A549 (cell line): ENCODE measurements at regions not wholly inside any gene's neighbourhood (a gene's known extent, or its start where the extent isn't known, plus 50 kb on each side); places are given as distances from the start of the nearest gene placed in this dataset.

Experiments used
- ATAC-seq, 2 experiments: fragments of 200-7000 bp in 1 of 2; fragments of >200 bp in 1 of 2; cut with Nextera tagmentation in 1 of 2; cut with Tn5 transposase in 1 of 2; 3 replicates each; pipeline versions ENCODE4 v1.8.0 to v1.9.1; 2018 to 2020; ENCODE audit warnings: mild to moderate bottlenecking in 1 of 2, moderate library complexity in 1 of 2
- CTCF ChIA-PET: fragments of 300-600 bp; sonication (Branson Sonifier 250); formaldehyde crosslinking; extraction: SDS; loops from one replicate; lab custom pipeline; 2021; ENCODE audit warnings: antibody characterized with exemption, inconsistent platforms; lab: Yijun Ruan, JAX
- POLR2A ChIA-PET: fragments of 350-600 bp; formaldehyde crosslinking; extraction: SDS; loops from one replicate; lab custom pipeline; 2021; ENCODE audit warnings: antibody characterized with exemption, inconsistent platforms; lab: Yijun Ruan, JAX
- DNase-seq, 2 experiments: peaks; one replicate each; pipeline versions ENCODE4 v3.0.0 to v3.0.0-alpha.2; 2011 to 2016; ENCODE audit warnings: low read depth in 1 of 2, low spot score in 1 of 2
- FAIRE-seq: peaks from 2 replicates; lab custom pipeline; 2011; peaks lifted over from hg19 to GRCh38; lab: Jason Lieb, UNC
- H3K27ac ChIP-seq, 2 experiments: fragments of >200 bp; sonication (Bioruptor Twin); formaldehyde crosslinking; 3 replicates each; pipeline ENCODE4 v1.5.1; 2016 to 2017
- H3K4me1 ChIP-seq: fragments of >200 bp; sonication (Bioruptor Twin); formaldehyde crosslinking; 3 replicates; pipeline ENCODE4 v1.6.1; 2016
- H3K4me2 ChIP-seq: fragments of >200 bp; sonication (Bioruptor Twin); formaldehyde crosslinking; 3 replicates; pipeline ENCODE4 v1.6.1; 2016
- H3K4me3 ChIP-seq: fragments of >200 bp; sonication (Bioruptor Twin); formaldehyde crosslinking; 3 replicates; pipeline ENCODE4 v1.5.1; 2016
- H3K9me3 ChIP-seq: fragments of >200 bp; sonication (Bioruptor Twin); formaldehyde crosslinking; 3 replicates; pipeline ENCODE4 v1.6.1; 2016
- CBX8 ChIP-seq: fragments of 200-600 bp; sonication (generic); IDR thresholded peaks from 2 replicates; pipeline ENCODE4 v1.6.1; 2016
- CEBPB ChIP-seq, 2 experiments: fragments of >200 bp in 1 of 2; sonication (Bioruptor Twin) in 1 of 2; formaldehyde crosslinking in 1 of 2; IDR thresholded peaks; 2 replicates each; pipeline ENCODE4 v1.6.1; 2012 to 2016
- CHD2 ChIP-seq: fragments of 150-350 bp; IDR thresholded peaks from 2 replicates; pipeline ENCODE4 v1.6.1; 2014; ENCODE audit warnings: low read length; ENCODE audit not compliant: partially characterized antibody
- CHD4 ChIP-seq: fragments of 200-600 bp; sonication (generic); IDR thresholded peaks from 2 replicates; pipeline ENCODE4 v1.6.1; 2016; ENCODE audit warnings: antibody characterized with exemption, mild to moderate bottlenecking, borderline replicate concordance
- E2F6 ChIP-seq: IDR thresholded peaks from 2 replicates; pipeline ENCODE4 v1.6.1; 2012; ENCODE audit warnings: low read depth, borderline replicate concordance
- EHF ChIP-seq: fragments of 250-450 bp; sonication (Bioruptor Pico); IDR thresholded peaks from 2 replicates; pipeline ENCODE4 v1.5.0; 2020; ENCODE audit warnings: mild to moderate bottlenecking
- ESRRA ChIP-seq: fragments of 150-350 bp; IDR thresholded peaks from 2 replicates; pipeline ENCODE4 v1.6.1; 2014; ENCODE audit warnings: mild to moderate bottlenecking, low read length, borderline replicate concordance
- FOSL2 ChIP-seq, 2 experiments: fragments of 450-650 bp in 1 of 2; fragments of >200 bp in 1 of 2; sonication (Bioruptor Twin) in 1 of 2; formaldehyde crosslinking; IDR thresholded peaks; 2 replicates each; pipeline versions ENCODE4 v1.5.0 to v1.6.1; 2016 to 2020; ENCODE audit warnings: mild to moderate bottlenecking in 1 of 2, moderate library complexity in 1 of 2
- FOXS1 ChIP-seq: fragments of 250-450 bp; sonication (Bioruptor Pico); IDR thresholded peaks from 2 replicates; pipeline ENCODE4 v1.5.0; 2020; ENCODE audit warnings: mild to moderate bottlenecking, moderate library complexity
- GATA3 ChIP-seq: IDR thresholded peaks from 2 replicates; pipeline ENCODE4 v1.6.1; 2012; ENCODE audit warnings: borderline replicate concordance
- KDM1A ChIP-seq: fragments of 200-600 bp; sonication (generic); IDR thresholded peaks from 2 replicates; pipeline ENCODE4 v1.6.1; 2016; ENCODE audit warnings: low read depth, mild to moderate bottlenecking
- KDM5A ChIP-seq: fragments of 200-600 bp; sonication (generic); IDR thresholded peaks from 2 replicates; pipeline ENCODE4 v1.6.1; 2016; ENCODE audit warnings: antibody characterized with exemption, mild to moderate bottlenecking
- MAZ ChIP-seq: fragments of 150-350 bp; IDR thresholded peaks from 2 replicates; pipeline ENCODE4 v1.6.1; 2014; ENCODE audit warnings: antibody characterized with exemption, low read depth, low read length, borderline replicate concordance
- MYC ChIP-seq: IDR thresholded peaks from 2 replicates; pipeline ENCODE4 v1.6.1; 2012; ENCODE audit warnings: mild to moderate bottlenecking, inconsistent platforms, low read length, improper control_type of control experiment, borderline replicate concordance
- PHF8 ChIP-seq: fragments of 200-600 bp; sonication (generic); IDR thresholded peaks from 2 replicates; pipeline ENCODE4 v1.6.1; 2016; ENCODE audit warnings: low read depth, mild to moderate bottlenecking, antibody characterized with exemption, moderate library complexity, borderline replicate concordance
- RAD21 ChIP-seq, 2 experiments: fragments of >200 bp in 1 of 2; sonication (Bioruptor Twin) in 1 of 2; formaldehyde crosslinking in 1 of 2; IDR thresholded peaks in 1 of 2; conservative IDR thresholded peaks in 1 of 2; 2 replicates in 1 of 2; 3 replicates in 1 of 2; pipeline ENCODE4 v1.6.1; 2012 to 2018; ENCODE audit warnings: inconsistent platforms in 1 of 2
- RNF2 ChIP-seq: fragments of 200-600 bp; sonication (generic); IDR thresholded peaks from 2 replicates; pipeline ENCODE4 v1.6.1; 2016; ENCODE audit warnings: low read depth, mild to moderate bottlenecking, antibody characterized with exemption, moderate library complexity, borderline replicate concordance
- TP53 ChIP-seq: fragments of 250-450 bp; sonication (Bioruptor Pico); IDR thresholded peaks from 2 replicates; pipeline ENCODE4 v1.5.0; 2021; ENCODE audit warnings: mild to moderate bottlenecking, moderate library complexity
- ZC3H11A ChIP-seq: fragments of 450-650 bp; IDR thresholded peaks from 2 replicates; pipeline ENCODE4 v1.6.1; 2014; ENCODE audit warnings: antibody characterized with exemption, mild to moderate bottlenecking
- ZFP36 ChIP-seq: fragments of 450-650 bp; IDR thresholded peaks from 2 replicates; pipeline ENCODE4 v1.6.1; 2014; ENCODE audit warnings: borderline replicate concordance; ENCODE audit not compliant: partially characterized antibody
- WGBS: methylation state at CpG from one replicate; pipeline ENCODE4 v1.1.6; 2017; ENCODE audit errors: missing lambda C conversion rate; 5-methylcytosine and 5-hydroxymethylcytosine counted together
- TF ChIP-seq, protein P1 (sequence below): fragments of 250-450 bp; sonication (Bioruptor Pico); IDR thresholded peaks from 2 replicates; pipeline ENCODE4 v1.5.0; 2021; ENCODE audit warnings: mild to moderate bottlenecking, moderate library complexity, borderline replicate concordance
- TF ChIP-seq, protein P2 (sequence below): IDR thresholded peaks from 2 replicates; pipeline ENCODE4 v1.6.1; 2012
- TF ChIP-seq, protein P3 (sequence below): IDR thresholded peaks from 2 replicates; pipeline ENCODE4 v1.6.1; 2012

DNA sequence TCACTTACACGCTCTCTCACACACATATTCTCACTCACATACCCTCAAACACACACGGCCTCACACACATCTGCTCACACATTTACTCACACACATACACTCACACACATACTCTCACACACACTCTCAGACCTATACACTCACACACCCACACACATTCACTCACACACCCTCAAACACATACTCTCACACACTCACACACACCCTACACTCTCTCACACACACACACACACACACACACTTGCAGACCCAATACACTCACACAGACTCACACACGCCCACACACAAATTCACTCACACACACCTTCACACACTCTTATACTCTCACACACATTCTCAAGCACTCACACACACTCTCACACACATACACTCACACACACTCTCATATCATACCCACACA is 155.5 kb upstream of the BACE2 start:
- Histone ChIP-seq H3K4me3 (no peak overlapping the region), H3K27ac (no peak overlapping the region), H3K4me2 (no peak overlapping the region), H3K4me1 (no peaks in the 10 kb centered on the region), H3K9me3 (no peaks in the 10 kb centered on the region)
- WGBS, result 18% methylated on average over 3 of the region's 3 CpGs
- ATAC-seq, result no peak
- ChIA-PET CTCF (no interaction called here), POLR2A (no interaction called here)
- FAIRE-seq, result no peak
- DNase-seq, result no peak
- no peak for TF ChIP-seq CEBPB (IDR thresholded peaks at IDR 0.05)
- TF ChIP-seq GATA3, result no peak
- no peak for TF ChIP-seq TP53 (CRISPR knock-in tag)
- no peak for TF ChIP-seq KDM5A
- no peak for TF ChIP-seq RAD21 (conservative IDR thresholded peaks at IDR 0.05 in 1 of 2, IDR thresholded peaks at IDR 0.05 in 1 of 2)
- TF ChIP-seq PHF8, result no peak
- no peak for TF ChIP-seq ZFP36
- TF ChIP-seq FOSL2 (IDR thresholded peaks at IDR 0.05), result no peak
- no peak for TF ChIP-seq FOSL2 (CRISPR knock-in tag; IDR thresholded peaks at IDR 0.05)

DNA sequence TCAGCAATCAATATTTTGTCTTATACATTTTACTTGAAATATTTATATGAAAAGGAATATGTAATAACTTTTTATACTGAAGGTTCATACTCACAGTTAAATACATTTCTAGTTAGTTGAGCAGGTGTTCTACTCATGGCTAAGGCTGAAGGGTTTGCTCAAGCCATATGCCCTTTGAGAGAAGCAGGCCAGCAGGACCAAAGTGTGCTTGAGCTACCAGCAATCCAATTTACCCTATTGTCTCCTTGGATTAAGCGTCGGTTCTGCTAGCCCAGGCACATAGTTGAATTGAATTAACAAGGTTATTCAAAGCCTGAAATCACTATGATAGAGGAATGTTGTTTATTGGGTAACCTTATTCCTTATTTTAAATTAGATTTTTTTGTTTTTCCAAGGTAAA is 151.5 kb upstream of the BACE2 start:
- Histone ChIP-seq H3K27ac (no peak overlapping the region), H3K4me1 (no peaks in the 10 kb centered on the region), H3K4me2 (no peak overlapping the region), H3K9me3 (no peaks in the 10 kb centered on the region)
- TF ChIP-seq, protein P1, sequence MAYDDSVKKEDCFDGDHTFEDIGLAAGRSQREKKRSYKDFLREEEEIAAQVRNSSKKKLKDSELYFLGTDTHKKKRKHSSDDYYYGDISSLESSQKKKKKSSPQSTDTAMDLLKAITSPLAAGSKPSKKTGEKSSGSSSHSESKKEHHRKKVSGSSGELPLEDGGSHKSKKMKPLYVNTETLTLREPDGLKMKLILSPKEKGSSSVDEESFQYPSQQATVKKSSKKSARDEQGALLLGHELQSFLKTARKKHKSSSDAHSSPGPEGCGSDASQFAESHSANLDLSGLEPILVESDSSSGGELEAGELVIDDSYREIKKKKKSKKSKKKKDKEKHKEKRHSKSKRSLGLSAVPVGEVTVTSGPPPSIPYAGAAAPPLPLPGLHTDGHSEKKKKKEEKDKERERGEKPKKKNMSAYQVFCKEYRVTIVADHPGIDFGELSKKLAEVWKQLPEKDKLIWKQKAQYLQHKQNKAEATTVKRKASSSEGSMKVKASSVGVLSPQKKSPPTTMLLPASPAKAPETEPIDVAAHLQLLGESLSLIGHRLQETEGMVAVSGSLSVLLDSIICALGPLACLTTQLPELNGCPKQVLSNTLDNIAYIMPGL, result no peak
- no peak for TF ChIP-seq KDM1A
- TF ChIP-seq E2F6, result no peak
- TF ChIP-seq CEBPB (IDR thresholded peaks at IDR 0.05), result no peak
- TF ChIP-seq, protein P2, sequence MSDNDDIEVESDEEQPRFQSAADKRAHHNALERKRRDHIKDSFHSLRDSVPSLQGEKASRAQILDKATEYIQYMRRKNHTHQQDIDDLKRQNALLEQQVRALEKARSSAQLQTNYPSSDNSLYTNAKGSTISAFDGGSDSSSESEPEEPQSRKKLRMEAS, result no peak
- TF ChIP-seq ESRRA, result no peak
- TF ChIP-seq ZC3H11A, result no peak
- TF ChIP-seq MAZ, result no peak
- TF ChIP-seq, protein P3, sequence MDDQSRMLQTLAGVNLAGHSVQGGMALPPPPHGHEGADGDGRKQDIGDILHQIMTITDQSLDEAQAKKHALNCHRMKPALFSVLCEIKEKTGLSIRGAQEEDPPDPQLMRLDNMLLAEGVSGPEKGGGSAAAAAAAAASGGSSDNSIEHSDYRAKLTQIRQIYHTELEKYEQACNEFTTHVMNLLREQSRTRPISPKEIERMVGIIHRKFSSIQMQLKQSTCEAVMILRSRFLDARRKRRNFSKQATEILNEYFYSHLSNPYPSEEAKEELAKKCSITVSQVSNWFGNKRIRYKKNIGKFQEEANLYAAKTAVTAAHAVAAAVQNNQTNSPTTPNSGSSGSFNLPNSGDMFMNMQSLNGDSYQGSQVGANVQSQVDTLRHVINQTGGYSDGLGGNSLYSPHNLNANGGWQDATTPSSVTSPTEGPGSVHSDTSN, result no peak
- TF ChIP-seq TP53 (CRISPR knock-in tag), result no peak
- no peak for TF ChIP-seq RNF2
- TF ChIP-seq EHF (CRISPR knock-in tag), result no peak
- TF ChIP-seq CBX8, result no peak
- TF ChIP-seq FOXS1 (CRISPR knock-in tag), result no peak
- TF ChIP-seq CHD2, result no peak
- TF ChIP-seq RAD21 (conservative IDR thresholded peaks at IDR 0.05 in 1 of 2, IDR thresholded peaks at IDR 0.05 in 1 of 2), result no peak
- no peak for TF ChIP-seq CHD4
- no peak for TF ChIP-seq MYC
- TF ChIP-seq, all 56 proteins: peak for 0
- 38% methylated on average over 2 of the region's 2 CpGs for WGBS
- POLR2A ChIA-PET, result no interaction called here
- CTCF ChIA-PET, result no interaction called here
- no peak overlapping the region for H3K4me3 ChIP-seq
- DNase-seq (no peak), ATAC-seq (no peak), FAIRE-seq (no peak)
